Pancreas (tissue), 10 donors: ENCODE measurements at regions not wholly inside any gene's neighbourhood (a gene's known extent, or its start where the extent isn't known, plus 50 kb on each side); places are given as distances from the start of the nearest gene placed in this dataset.

ENCODE experiments used
- ATAC-seq, 4 donors: fragments of 200-7000 bp; cut with Tn5 transposase; one replicate each; pipeline versions ENCODE4 v1.8.0 to v1.9.1; 2020; ENCODE audit warnings: mild to moderate bottlenecking in 4 of 4, moderate library complexity in 4 of 4
- DNase-seq, 6 donors: peaks; one replicate each; pipeline ENCODE4 v3.0.0-alpha.2; 2020
- FAIRE-seq: peaks from 2 replicates; lab custom pipeline; 2012; peaks lifted over from hg19 to GRCh38; lab: Jason Lieb, UNC
- H3K27ac ChIP-seq, 4 donors: fragments of 200-600 bp; sonication (generic); 1 replicate in 3 of 4; 2 replicates in 1 of 4; pipeline versions ENCODE4 v1.5.0 to v1.8.0; 2020
- H3K27me3 ChIP-seq, 4 donors: fragments of 200-600 bp; one replicate each; pipeline ENCODE4 v1.8.0; 2021
- H3K36me3 ChIP-seq, 3 donors: fragments of 200-600 bp; sonication (generic) in 1 of 3; one replicate each; pipeline versions ENCODE4 v1.5.0 to v1.8.0; 2020 to 2021
- H3K4me1 ChIP-seq, 3 donors: fragments of 200-600 bp; one replicate each; pipeline ENCODE4 v1.8.0; 2021
- H3K4me3 ChIP-seq, 4 donors: fragments of 200-600 bp; sonication (generic) in 2 of 4; one replicate each; pipeline versions ENCODE4 v1.5.0 to v1.8.0; 2020 to 2021
- H3K9me3 ChIP-seq, 4 donors: fragments of 200-600 bp; one replicate each; pipeline ENCODE4 v1.8.0; 2021
- CTCF ChIP-seq, 4 donors: fragments of 200-600 bp; sonication (generic) in 3 of 4; IDR thresholded peaks; one replicate each; pipeline versions ENCODE4 v1.5.0 to v1.8.0; 2021; ENCODE audit warnings: antibody characterized with exemption in 4 of 4
- WGBS, 2 donors: extraction: QIAGEN DNeasy Blood & Tissue Kit; methylation state at CpG; one replicate each; pipeline ENCODE4 v1.1.7; 2013; 5-methylcytosine and 5-hydroxymethylcytosine counted together
- intact Hi-C, 3 donors: fragments of 100-400 bp; cut with DNase I; formaldehyde crosslinking; loops; one replicate each; pipeline versions ENCODE4 v1.11.1 to v1.14.2; 2022
- donor health status: healthy with polysubstance abuse.
- donor health status: DM: no; HTN: no; CAD: no; lungs with moderate emphysema.
- donor health status: DM: no; HTN: no; CAD: no.
- donor health status: control.
- donor health status: control.
- donor health status: Bipolar disorder and iron deficiency.
- donor health status: DM: yes; HTN: yes; CAD: no.
- donor health status: DM: no; HTN: no; CAD: no.
- donor health status: DM: no; HTN: no; CAD: no.
- donor health status: DM: yes; HTN: yes; CAD: no.

DNA sequence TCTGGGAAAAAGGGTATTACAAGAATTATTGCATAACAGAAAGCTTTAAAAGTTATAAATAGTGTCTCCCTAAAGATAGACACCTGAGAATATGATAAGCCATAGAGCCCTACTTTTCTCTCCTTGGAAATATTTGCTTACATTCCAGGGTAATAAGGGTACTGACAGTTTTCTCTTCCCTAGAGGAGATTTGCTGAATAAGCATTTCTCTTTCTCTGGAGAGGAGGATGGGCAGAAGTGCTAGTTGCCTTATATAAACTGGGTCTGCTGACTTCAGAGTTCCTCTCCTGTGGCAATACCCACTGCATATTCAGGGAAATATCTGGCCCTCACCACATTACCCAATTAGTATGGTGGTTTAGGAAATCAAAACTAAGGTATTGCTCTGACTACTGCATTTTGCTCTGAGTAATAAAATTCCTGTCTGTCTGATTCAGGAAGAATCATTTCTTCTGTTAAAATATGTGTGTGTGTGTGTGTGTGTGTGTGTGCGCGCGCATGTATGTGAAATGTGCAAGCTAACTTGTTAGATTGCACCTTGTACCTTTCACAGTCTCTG lies 1391.3 kb downstream of the DSC3 start:
- no peaks in the 10 kb centered on the region for H3K27me3 ChIP-seq
- H3K4me3 ChIP-seq: no peak overlapping the region
- H3K36me3 ChIP-seq: no peaks in the 10 kb centered on the region
- TF ChIP-seq CTCF (IDR thresholded peaks at IDR 0.05): no peak
- ATAC-seq (no peak), DNase-seq (no peak), FAIRE-seq (no peak)
- H3K27ac ChIP-seq: no peak overlapping the region
- no peaks in the 10 kb centered on the region for H3K4me1 ChIP-seq
- no peaks in the 10 kb centered on the region for H3K9me3 ChIP-seq
- 71 to 93% methylated on average over 3 of the region's 3 CpGs for WGBS, 2 donors
- intact Hi-C loops: no loop called here

DNA sequence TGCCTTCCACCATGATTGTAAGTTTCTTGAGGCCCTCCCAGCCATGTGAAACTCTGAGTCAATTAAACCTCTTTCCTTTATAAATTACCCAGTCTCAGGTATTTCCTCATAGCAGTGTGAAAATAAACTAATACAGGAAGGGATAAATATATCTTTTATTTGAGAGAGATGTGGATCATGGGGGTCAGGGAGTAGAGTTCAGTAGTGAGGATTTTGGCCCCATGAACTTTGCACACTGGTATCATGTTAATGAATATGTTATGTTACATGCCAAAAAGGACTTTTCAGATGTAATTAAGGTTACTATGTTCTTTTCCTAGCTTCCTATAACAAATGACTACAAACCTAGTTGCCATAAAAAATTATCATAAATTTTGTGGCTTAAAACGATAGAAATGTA lies 1393.7 kb downstream of the DSC3 start:
- no peaks in the 10 kb centered on the region for H3K36me3 ChIP-seq
- H3K4me3 ChIP-seq: no peak overlapping the region
- FAIRE-seq: no peak
- intact Hi-C loops: no loop called here
- WGBS, 2 donors: 28 to 30% methylated on average over 1 of the region's 1 CpG
- DNase-seq: no peak
- TF ChIP-seq CTCF (IDR thresholded peaks at IDR 0.05): no peak
- no peak overlapping the region for H3K27ac ChIP-seq
- no peaks in the 10 kb centered on the region for H3K9me3 ChIP-seq
- no peaks in the 10 kb centered on the region for H3K4me1 ChIP-seq
- no peaks in the 10 kb centered on the region for H3K27me3 ChIP-seq
- ATAC-seq: no peak

DNA sequence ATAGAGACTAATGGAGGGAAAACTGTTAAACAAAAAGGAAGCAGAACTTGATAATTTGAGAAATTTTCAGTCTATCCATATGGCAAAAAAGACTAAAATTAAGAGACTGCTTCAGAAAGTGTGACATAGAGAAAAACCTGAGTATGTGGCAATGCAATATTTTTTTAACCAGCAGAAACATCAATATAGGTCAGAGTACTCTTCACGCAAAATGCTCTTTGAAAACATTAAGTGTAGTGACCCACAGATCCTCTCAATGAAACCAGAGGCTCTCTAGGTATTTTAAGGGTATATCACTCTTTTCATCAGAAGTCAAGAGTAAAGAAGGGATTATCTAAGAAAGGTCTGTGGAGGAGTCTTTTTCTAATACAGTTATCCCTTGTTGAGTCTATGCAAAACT lies 1394.8 kb downstream of the DSC3 start:
- H3K4me1 ChIP-seq: no peaks in the 10 kb centered on the region
- no peak overlapping the region for H3K4me3 ChIP-seq
- no peaks in the 10 kb centered on the region for H3K36me3 ChIP-seq
- no peaks in the 10 kb centered on the region for H3K27me3 ChIP-seq
- H3K9me3 ChIP-seq: no peaks in the 10 kb centered on the region
- ATAC-seq (no peak), FAIRE-seq (no peak), DNase-seq (no peak)
- no peak overlapping the region for H3K27ac ChIP-seq
- intact Hi-C loops: no loop called here
- no peak for TF ChIP-seq CTCF (IDR thresholded peaks at IDR 0.05)
- WGBS, 2 donors: 66 to 70% methylated on average over 1 of the region's 1 CpG

GRCh38 chr18:29644276-29644675 lies 1398.3 kb downstream of the DSC3 start:
- Histone ChIP-seq H3K27me3 (no peaks in the 10 kb centered on the region), H3K4me1 (no peaks in the 10 kb centered on the region), H3K9me3 (no peaks in the 10 kb centered on the region), H3K27ac (no peak overlapping the region), H3K36me3 (no peaks in the 10 kb centered on the region), H3K4me3 (no peak overlapping the region)
- intact Hi-C loops: no loop called here
- ATAC-seq (no peak), DNase-seq (no peak), FAIRE-seq (no peak)
- no peak for TF ChIP-seq CTCF (IDR thresholded peaks at IDR 0.05)

DNA sequence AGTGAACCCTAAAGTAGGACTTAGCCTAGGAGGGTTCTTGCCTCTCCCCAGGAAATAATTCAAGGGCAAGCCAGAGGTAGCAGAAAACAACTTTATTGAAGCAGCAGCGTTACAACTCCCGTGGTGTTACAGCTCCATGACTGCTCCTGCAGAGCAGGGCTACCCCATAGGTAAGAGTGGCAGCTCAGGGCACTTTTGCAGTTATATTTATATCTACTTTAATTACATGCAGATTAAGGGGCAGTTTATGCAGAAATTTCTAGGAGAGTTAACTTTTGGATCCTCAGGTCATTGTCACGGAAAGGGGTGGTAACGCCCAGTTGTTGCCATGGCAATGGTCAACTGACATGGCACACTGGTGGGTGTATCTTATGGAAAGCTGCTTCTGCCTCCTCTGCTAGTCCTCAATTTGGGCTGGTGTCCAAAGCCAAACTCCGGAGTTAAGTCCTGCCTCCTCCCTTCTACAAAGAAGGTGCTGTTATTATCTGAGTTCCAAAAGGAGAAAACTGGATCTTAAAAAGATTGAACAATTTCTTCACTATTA lies 1413.0 kb downstream of the DSC3 start:
- TF ChIP-seq CTCF (IDR thresholded peaks at IDR 0.05): no peak
- no peak overlapping the region for H3K4me3 ChIP-seq
- H3K9me3 ChIP-seq: no peaks in the 10 kb centered on the region
- no peak for DNase-seq
- H3K36me3 ChIP-seq: no peaks in the 10 kb centered on the region
- H3K27me3 ChIP-seq: no peaks in the 10 kb centered on the region
- H3K4me1 ChIP-seq: no peaks in the 10 kb centered on the region
- ATAC-seq: no peak
- 56 to 69% methylated on average over 5 of the region's 5 CpGs for WGBS, 2 donors
- no peak overlapping the region for H3K27ac ChIP-seq
- intact Hi-C loops: no loop called here
- no peak for FAIRE-seq
